Neural progenitor cell (in vitro differentiated cells): ENCODE measurements at regions not wholly inside any gene's neighbourhood (a gene's known extent, or its start where the extent isn't known, plus 50 kb on each side); places are given as distances from the start of the nearest gene placed in this dataset.
A peak's percentile ranks its signal among the peaks of the same experiment; 100 is the strongest.
"Not testable (repeated sequence)": the region's sequence is repeated elsewhere in the genome, so short reads cannot be mapped to it uniquely, and the experiment has no call there.

Source experiments
- DNase-seq: peaks from one replicate; pipeline ENCODE4 v3.0.0-alpha.2; 2016; ENCODE audit warnings: low spot score
- H2AFZ ChIP-seq: fragments of 200-600 bp; sonication (generic); replicated peaks from 2 replicates; pipeline ENCODE4 v1.6.1; 2016; ENCODE audit warnings: antibody characterized with exemption
- H3F3A ChIP-seq: fragments of 200-600 bp; sonication (generic); 2 replicates; pipeline ENCODE4 v1.6.1; 2016; ENCODE audit warnings: antibody characterized with exemption, low read depth
- H3K27ac ChIP-seq: fragments of 200-600 bp; sonication (generic); 2 replicates; pipeline ENCODE4 v1.5.1; 2016; ENCODE audit warnings: mild to moderate bottlenecking
- H3K27me3 ChIP-seq: fragments of 200-600 bp; sonication (generic); 2 replicates; pipeline ENCODE4 v1.6.1; 2016; ENCODE audit warnings: mild to moderate bottlenecking, moderate library complexity
- H3K36me3 ChIP-seq: fragments of 200-600 bp; sonication (generic); 2 replicates; pipeline ENCODE4 v1.5.1; 2016
- H3K4me1 ChIP-seq: fragments of 200-600 bp; sonication (generic); 2 replicates; pipeline ENCODE4 v1.6.1; 2016; ENCODE audit warnings: mixed run types
- H3K4me2 ChIP-seq: fragments of 200-600 bp; sonication (generic); 2 replicates; pipeline ENCODE4 v1.6.1; 2016
- H3K4me3 ChIP-seq: fragments of 200-600 bp; sonication (generic); 2 replicates; pipeline ENCODE4 v1.5.1; 2016
- H3K79me2 ChIP-seq: fragments of 200-600 bp; sonication (generic); 2 replicates; pipeline ENCODE4 v1.6.1; 2016; ENCODE audit warnings: low read depth
- H3K9ac ChIP-seq: fragments of 200-600 bp; sonication (generic); 2 replicates; pipeline ENCODE4 v1.6.1; 2016
- H3K9me3 ChIP-seq: fragments of 200-600 bp; sonication (generic); 2 replicates; pipeline ENCODE4 v1.5.1; 2016; ENCODE audit warnings: low read depth
- H4K20me1 ChIP-seq: fragments of 200-600 bp; sonication (generic); 2 replicates; pipeline ENCODE4 v1.6.1; 2016; ENCODE audit warnings: low read depth
- H3K27ac Mint-ChIP-seq: 3 replicates; pipeline ENCODE4 v1.8.0; 2021; ENCODE audit warnings: mixed read lengths
- H3K27me3 Mint-ChIP-seq: 2 replicates; pipeline ENCODE4 v1.8.0; 2022; ENCODE audit warnings: low read depth, mild to moderate bottlenecking, inconsistent platforms, moderate library complexity, mixed read lengths; ENCODE audit not compliant: insufficient read depth
- H3K36me3 Mint-ChIP-seq: 3 replicates; pipeline ENCODE4 v1.8.0; 2021; ENCODE audit warnings: mixed read lengths
- H3K4me1 Mint-ChIP-seq: 3 replicates; pipeline ENCODE4 v1.8.0; 2021; ENCODE audit warnings: mixed read lengths
- H3K4me3 Mint-ChIP-seq: 3 replicates; pipeline ENCODE4 v1.8.0; 2021; ENCODE audit warnings: mild to moderate bottlenecking, moderate library complexity, mixed read lengths
- H3K9me3 Mint-ChIP-seq: 3 replicates; pipeline ENCODE4 v1.8.0; 2020; ENCODE audit warnings: mixed read lengths
- CTCF ChIP-seq: fragments of 200-600 bp; sonication (generic); IDR thresholded peaks from 2 replicates; pipeline ENCODE4 v1.5.1; 2017; ENCODE audit warnings: antibody characterized with exemption, mild to moderate bottlenecking
- EZH2 ChIP-seq: fragments of 200-600 bp; sonication (generic); IDR thresholded peaks from 2 replicates; pipeline ENCODE4 v1.6.1; 2017; ENCODE audit warnings: antibody characterized with exemption, mild to moderate bottlenecking, moderate library complexity
- EZH2phosphoT487 ChIP-seq: fragments of 200-600 bp; sonication (generic); IDR thresholded peaks from 2 replicates; pipeline ENCODE4 v1.6.1; 2017; ENCODE audit warnings: antibody characterized with exemption

DNA sequence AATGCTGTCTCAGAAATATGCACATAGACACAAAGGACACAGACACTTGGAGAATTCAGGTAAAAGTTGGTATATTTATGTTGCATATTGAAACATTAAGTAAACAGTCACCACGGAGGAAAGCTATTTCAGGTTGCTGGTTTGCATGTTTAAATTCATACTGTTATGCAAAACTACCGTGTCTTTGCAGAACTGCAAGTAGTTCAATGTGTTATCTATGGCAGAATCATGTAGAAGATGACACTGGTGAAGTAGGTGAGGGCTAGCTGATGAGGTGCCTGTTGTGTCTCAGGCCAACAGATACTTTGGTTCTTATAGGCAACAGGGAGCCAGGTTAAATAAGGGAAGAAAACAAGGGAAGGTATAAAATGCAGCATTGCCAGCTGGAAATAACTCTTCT lies 511.3 kb downstream of the DIPK2A start:
- Mint-ChIP-seq H3K36me3 (no peaks in the 10 kb centered on the region), H3K9me3 (no peaks in the 10 kb centered on the region), H3K27me3 (no peaks in the 10 kb centered on the region), H3K27ac (no peak overlapping the region), H3K4me3 (no peak overlapping the region), H3K4me1 (no peaks in the 10 kb centered on the region)
- Histone ChIP-seq H3K9ac (no peak overlapping the region), H3K4me3 (no peak overlapping the region), H3K36me3 (no peaks in the 10 kb centered on the region), H3K4me2 (no peak overlapping the region), H3K27me3 (no peaks in the 10 kb centered on the region), H3K27ac (no peak overlapping the region), H3K79me2 (no peaks in the 10 kb centered on the region), H3K9me3 (no peaks in the 10 kb centered on the region), H4K20me1 (no peaks in the 10 kb centered on the region), H3K4me1 (no peaks in the 10 kb centered on the region), H3F3A (no peaks in the 10 kb centered on the region), H2AFZ (no peak overlapping the region)
- no peak for DNase-seq
- no peak for TF ChIP-seq EZH2phosphoT487
- no peak for TF ChIP-seq CTCF
- no peak for TF ChIP-seq EZH2

DNA sequence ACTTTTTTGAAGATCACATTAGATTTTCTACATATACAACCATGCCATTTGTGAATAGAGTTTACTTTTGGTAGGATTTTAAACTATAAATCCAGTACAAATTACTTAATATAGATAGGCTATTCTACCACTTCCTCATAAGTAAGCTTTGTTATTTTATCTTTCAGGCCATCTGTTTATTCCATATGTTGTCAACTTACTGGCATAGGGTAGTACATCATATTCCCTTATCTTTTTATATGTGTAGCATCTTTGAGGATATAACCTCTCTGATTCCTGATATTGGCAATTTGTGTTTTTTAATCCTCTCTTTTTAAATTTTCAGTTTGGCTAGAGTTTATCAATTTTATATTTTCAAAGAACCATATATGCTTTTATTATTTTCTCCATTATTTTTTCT lies 515.4 kb downstream of the DIPK2A start:
- no peak overlapping the region for H3K27ac Mint-ChIP-seq
- TF ChIP-seq EZH2phosphoT487 (no peak), CTCF (no peak), EZH2 (no peak)
- H3K9ac ChIP-seq: no peak overlapping the region
- no peak overlapping the region for H3K27ac ChIP-seq
- no peaks in the 10 kb centered on the region for H3K36me3 Mint-ChIP-seq
- no peaks in the 10 kb centered on the region for H3K4me1 Mint-ChIP-seq
- no peaks in the 10 kb centered on the region for H3K27me3 ChIP-seq
- H4K20me1 ChIP-seq: no peaks in the 10 kb centered on the region
- H3K36me3 ChIP-seq: no peaks in the 10 kb centered on the region
- no peaks in the 10 kb centered on the region for H3K9me3 ChIP-seq
- no peaks in the 10 kb centered on the region for H3F3A ChIP-seq
- H3K4me3 ChIP-seq: no peak overlapping the region
- H3K4me1 ChIP-seq: no peaks in the 10 kb centered on the region
- no peak for DNase-seq
- no peak overlapping the region for H3K4me2 ChIP-seq
- H3K27me3 Mint-ChIP-seq: no peaks in the 10 kb centered on the region
- H3K9me3 Mint-ChIP-seq: no peaks in the 10 kb centered on the region
- no peak overlapping the region for H3K4me3 Mint-ChIP-seq
- no peak overlapping the region for H2AFZ ChIP-seq
- H3K79me2 ChIP-seq: no peaks in the 10 kb centered on the region

DNA sequence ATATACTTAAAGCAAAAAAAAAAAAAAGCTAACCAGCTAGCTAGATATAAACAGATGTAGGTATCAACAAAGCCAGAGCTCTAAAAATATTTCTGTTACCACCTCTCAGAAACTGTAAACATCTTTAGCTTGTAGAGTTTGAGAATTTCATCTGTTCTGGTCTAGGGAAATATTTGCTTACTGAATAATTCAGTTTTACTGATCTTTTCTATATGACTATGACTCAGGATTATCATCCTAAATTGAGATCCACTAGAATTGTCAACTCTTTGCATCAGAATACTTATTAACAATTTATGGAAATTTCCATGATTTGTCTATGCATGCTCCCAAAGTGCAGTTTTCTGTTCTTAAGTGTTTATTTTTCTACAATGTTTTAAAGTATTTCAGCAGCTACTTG lies 517.3 kb downstream of the DIPK2A start:
- no peaks in the 10 kb centered on the region for H3K79me2 ChIP-seq
- Mint-ChIP-seq H3K9me3 (no peaks in the 10 kb centered on the region), H3K4me3 (no peak overlapping the region), H3K36me3 (no peaks in the 10 kb centered on the region), H3K4me1 (no peaks in the 10 kb centered on the region), H3K27me3 (no peaks in the 10 kb centered on the region), H3K27ac (no peak overlapping the region)
- no peaks in the 10 kb centered on the region for H3K4me1 ChIP-seq
- no peak overlapping the region for H3K4me2 ChIP-seq
- H3K9ac ChIP-seq: no peak overlapping the region
- H3K27me3 ChIP-seq: no peaks in the 10 kb centered on the region
- TF ChIP-seq EZH2phosphoT487: no peak
- no peak for TF ChIP-seq CTCF
- no peak for TF ChIP-seq EZH2
- H3K4me3 ChIP-seq: no peak overlapping the region
- H4K20me1 ChIP-seq: no peaks in the 10 kb centered on the region
- H3K27ac ChIP-seq: no peak overlapping the region
- H3F3A ChIP-seq: no peaks in the 10 kb centered on the region
- no peaks in the 10 kb centered on the region for H3K36me3 ChIP-seq
- H2AFZ ChIP-seq: no peak overlapping the region
- no peak for DNase-seq
- H3K9me3 ChIP-seq: no peaks in the 10 kb centered on the region

- Histone ChIP-seq H3K4me1 (no peaks in the 10 kb centered on the region), H3K27ac (no peak overlapping the region), H3F3A (no peaks in the 10 kb centered on the region), H3K36me3 (no peaks in the 10 kb centered on the region), H2AFZ (no peak overlapping the region), H3K79me2 (no peaks in the 10 kb centered on the region), H3K4me2 (no peak overlapping the region), H3K27me3 (no peaks in the 10 kb centered on the region), H3K4me3 (no peak overlapping the region), H4K20me1 (no peaks in the 10 kb centered on the region), H3K9me3 (no peaks in the 10 kb centered on the region), H3K9ac (no peak overlapping the region)
- H3K27ac Mint-ChIP-seq: no peak overlapping the region
- no peaks in the 10 kb centered on the region for H3K9me3 Mint-ChIP-seq
- TF ChIP-seq EZH2phosphoT487 (no peak), EZH2 (no peak), CTCF (peak; percentile 11)
- no peaks in the 10 kb centered on the region for H3K36me3 Mint-ChIP-seq
- peak; percentile 20 for DNase-seq
- no peaks in the 10 kb centered on the region for H3K27me3 Mint-ChIP-seq
- no peaks in the 10 kb centered on the region for H3K4me1 Mint-ChIP-seq
- H3K4me3 Mint-ChIP-seq: no peak overlapping the region
Observed at GRCh38 chr3:144491333-144491732, 519.7 kb downstream of the DIPK2A start.

GRCh38 chr3:144494651-144495050 lies 523.0 kb downstream of the DIPK2A start:
- H3K4me3 ChIP-seq, H3K27me3 ChIP-seq, H3K27me3 Mint-ChIP-seq, H4K20me1 ChIP-seq, H3K27ac ChIP-seq, H3F3A ChIP-seq, H3K9ac ChIP-seq, DNase-seq, H3K36me3 ChIP-seq, H3K9me3 ChIP-seq, H3K4me1 ChIP-seq, H3K36me3 Mint-ChIP-seq, H3K4me1 Mint-ChIP-seq, H3K27ac Mint-ChIP-seq, H3K4me2 ChIP-seq, H3K79me2 ChIP-seq, H3K9me3 Mint-ChIP-seq, H2AFZ ChIP-seq, H3K4me3 Mint-ChIP-seq: not testable (repeated sequence)
